HL-60 (cell line): ENCODE measurements at regions not wholly inside any gene's neighbourhood (a gene's known extent, or its start where the extent isn't known, plus 50 kb on each side); places are given as distances from the start of the nearest gene placed in this dataset.
A peak's percentile ranks its signal among the peaks of the same experiment; 100 is the strongest.

Source experiments
- DNase-seq, 2 experiments: peaks; one replicate each; pipeline ENCODE4 v3.0.0-alpha.2; 2010 to 2020; ENCODE audit warnings: low read depth in 1 of 2, low spot score in 1 of 2
- H3K27ac ChIP-seq: fragments of 250-450 bp; sonication (Bioruptor Pico); replicated peaks from 2 replicates; pipeline ENCODE4 v1.5.1; 2020; ENCODE audit warnings: mild to moderate bottlenecking, moderate library complexity
- H3K27me3 ChIP-seq: fragments of 250-450 bp; sonication (Bioruptor Pico); 2 replicates; pipeline ENCODE4 v1.5.1; 2021; ENCODE audit warnings: mild to moderate bottlenecking, moderate library complexity; ENCODE audit not compliant: insufficient read depth, poor library complexity, severe bottlenecking
- H3K4me3 ChIP-seq: replicated peaks from 2 replicates; pipeline ENCODE4 v1.5.1; 2011; ENCODE audit warnings: mild to moderate bottlenecking, control low read depth, low read length; ENCODE audit not compliant: insufficient read depth
- GABPA ChIP-seq: IDR thresholded peaks from 2 replicates; pipeline ENCODE4 v1.6.1; 2012; ENCODE audit warnings: low read depth
- POLR2AphosphoS5 ChIP-seq: IDR thresholded peaks from 2 replicates; pipeline ENCODE4 v1.6.1; 2012; ENCODE audit warnings: low read depth
- SPI1 ChIP-seq: IDR thresholded peaks from 2 replicates; pipeline ENCODE4 v1.6.1; 2012; ENCODE audit warnings: low read depth, mild to moderate bottlenecking, borderline replicate concordance
- TF ChIP-seq, protein P1 (sequence below): IDR thresholded peaks from 2 replicates; pipeline ENCODE4 v1.6.1; 2012; ENCODE audit warnings: low read depth; ENCODE audit not compliant: insufficient replicate concordance
- TF ChIP-seq, protein P2 (sequence below): IDR thresholded peaks from one replicate; pipeline ENCODE4 v1.5.1; 2011; ENCODE audit warnings: low read length, control low read depth, inconsistent platforms; ENCODE audit not compliant: insufficient read depth

DNA sequence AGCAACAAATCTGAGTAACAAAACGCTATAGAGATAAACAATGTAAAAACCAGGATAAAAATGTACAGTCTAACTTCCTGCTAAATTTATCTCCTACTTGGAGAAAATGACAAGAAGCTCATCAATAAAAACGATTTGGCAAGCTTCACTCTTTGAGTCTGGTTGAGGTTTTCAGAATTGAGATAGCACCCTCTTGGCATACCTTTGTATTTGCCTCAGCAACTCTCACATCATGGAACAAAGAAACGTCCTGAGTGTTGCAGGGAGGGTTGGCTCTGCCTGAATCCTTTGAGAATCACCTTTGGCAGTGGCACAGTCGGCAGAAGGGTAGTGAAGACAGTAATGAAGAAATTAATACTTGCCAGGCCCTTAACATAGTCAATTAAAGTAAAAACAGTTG lies 430.6 kb downstream of the GRB14 start:
- DNase-seq: no peak
- TF ChIP-seq, protein P1, sequence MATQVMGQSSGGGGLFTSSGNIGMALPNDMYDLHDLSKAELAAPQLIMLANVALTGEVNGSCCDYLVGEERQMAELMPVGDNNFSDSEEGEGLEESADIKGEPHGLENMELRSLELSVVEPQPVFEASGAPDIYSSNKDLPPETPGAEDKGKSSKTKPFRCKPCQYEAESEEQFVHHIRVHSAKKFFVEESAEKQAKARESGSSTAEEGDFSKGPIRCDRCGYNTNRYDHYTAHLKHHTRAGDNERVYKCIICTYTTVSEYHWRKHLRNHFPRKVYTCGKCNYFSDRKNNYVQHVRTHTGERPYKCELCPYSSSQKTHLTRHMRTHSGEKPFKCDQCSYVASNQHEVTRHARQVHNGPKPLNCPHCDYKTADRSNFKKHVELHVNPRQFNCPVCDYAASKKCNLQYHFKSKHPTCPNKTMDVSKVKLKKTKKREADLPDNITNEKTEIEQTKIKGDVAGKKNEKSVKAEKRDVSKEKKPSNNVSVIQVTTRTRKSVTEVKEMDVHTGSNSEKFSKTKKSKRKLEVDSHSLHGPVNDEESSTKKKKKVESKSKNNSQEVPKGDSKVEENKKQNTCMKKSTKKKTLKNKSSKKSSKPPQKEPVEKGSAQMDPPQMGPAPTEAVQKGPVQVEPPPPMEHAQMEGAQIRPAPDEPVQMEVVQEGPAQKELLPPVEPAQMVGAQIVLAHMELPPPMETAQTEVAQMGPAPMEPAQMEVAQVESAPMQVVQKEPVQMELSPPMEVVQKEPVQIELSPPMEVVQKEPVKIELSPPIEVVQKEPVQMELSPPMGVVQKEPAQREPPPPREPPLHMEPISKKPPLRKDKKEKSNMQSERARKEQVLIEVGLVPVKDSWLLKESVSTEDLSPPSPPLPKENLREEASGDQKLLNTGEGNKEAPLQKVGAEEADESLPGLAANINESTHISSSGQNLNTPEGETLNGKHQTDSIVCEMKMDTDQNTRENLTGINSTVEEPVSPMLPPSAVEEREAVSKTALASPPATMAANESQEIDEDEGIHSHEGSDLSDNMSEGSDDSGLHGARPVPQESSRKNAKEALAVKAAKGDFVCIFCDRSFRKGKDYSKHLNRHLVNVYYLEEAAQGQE: no peak
- TF ChIP-seq, protein P2, sequence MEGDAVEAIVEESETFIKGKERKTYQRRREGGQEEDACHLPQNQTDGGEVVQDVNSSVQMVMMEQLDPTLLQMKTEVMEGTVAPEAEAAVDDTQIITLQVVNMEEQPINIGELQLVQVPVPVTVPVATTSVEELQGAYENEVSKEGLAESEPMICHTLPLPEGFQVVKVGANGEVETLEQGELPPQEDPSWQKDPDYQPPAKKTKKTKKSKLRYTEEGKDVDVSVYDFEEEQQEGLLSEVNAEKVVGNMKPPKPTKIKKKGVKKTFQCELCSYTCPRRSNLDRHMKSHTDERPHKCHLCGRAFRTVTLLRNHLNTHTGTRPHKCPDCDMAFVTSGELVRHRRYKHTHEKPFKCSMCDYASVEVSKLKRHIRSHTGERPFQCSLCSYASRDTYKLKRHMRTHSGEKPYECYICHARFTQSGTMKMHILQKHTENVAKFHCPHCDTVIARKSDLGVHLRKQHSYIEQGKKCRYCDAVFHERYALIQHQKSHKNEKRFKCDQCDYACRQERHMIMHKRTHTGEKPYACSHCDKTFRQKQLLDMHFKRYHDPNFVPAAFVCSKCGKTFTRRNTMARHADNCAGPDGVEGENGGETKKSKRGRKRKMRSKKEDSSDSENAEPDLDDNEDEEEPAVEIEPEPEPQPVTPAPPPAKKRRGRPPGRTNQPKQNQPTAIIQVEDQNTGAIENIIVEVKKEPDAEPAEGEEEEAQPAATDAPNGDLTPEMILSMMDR: no peak
- TF ChIP-seq GABPA: no peak
- Histone ChIP-seq H3K4me3 (no peak overlapping the region), H3K27ac (no peak overlapping the region), H3K27me3 (no peaks in the 10 kb centered on the region)

DNA sequence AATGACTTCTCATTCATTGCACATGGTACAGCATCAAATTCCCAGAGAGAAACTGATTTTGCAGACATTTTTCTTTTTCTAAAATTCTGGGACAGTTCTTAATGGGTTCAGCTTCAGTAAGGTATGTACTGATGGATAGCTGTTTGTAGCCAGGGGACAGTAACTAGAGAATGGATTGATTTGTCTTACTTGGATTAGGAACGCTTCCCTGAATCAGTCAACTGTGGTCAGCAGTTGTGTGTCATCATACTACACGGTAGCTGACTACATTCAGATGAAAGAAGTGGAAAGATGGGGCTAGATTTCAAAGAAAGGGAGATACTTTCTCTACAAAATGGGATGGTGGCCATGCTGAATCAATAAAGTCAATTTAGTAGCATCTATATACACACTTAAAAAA lies 431.4 kb downstream of the GRB14 start:
- TF ChIP-seq POLR2AphosphoS5 (no peak), SPI1 (no peak), GABPA (no peak)
- TF ChIP-seq, protein P1: no peak
- TF ChIP-seq, protein P2: no peak
- Histone ChIP-seq H3K4me3 (no peak overlapping the region), H3K27ac (no peak overlapping the region), H3K27me3 (no peaks in the 10 kb centered on the region)
- no peak for DNase-seq

DNA sequence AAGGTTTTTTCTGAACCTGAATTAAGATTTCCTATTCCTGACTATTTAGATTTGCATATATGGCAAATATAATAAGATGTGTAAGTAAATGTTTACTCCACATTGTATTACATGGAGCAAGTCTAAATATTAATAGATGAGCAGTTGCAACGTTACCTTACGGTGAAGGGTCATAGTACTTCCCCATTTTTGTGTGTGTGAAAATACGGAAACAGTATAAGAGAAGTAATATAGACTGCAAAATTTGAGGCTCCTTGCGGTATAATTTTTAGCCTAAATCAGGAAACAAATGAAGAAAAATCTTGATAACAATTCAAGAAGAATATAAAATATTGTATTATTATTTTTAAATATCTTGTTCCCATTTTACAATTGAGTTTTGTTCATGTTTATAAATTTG lies 434.2 kb downstream of the GRB14 start:
- no peak overlapping the region for H3K27ac ChIP-seq
- no peak overlapping the region for H3K4me3 ChIP-seq
- TF ChIP-seq SPI1 (peak; percentile 41; the same call in 1 of the 2 replicates), GABPA (no peak)
- TF ChIP-seq, protein P1: no peak
- TF ChIP-seq, protein P2: no peak
- no peaks in the 10 kb centered on the region for H3K27me3 ChIP-seq
- DNase-seq: no peak
